22Rv1 (cell line): ENCODE measurements at regions not wholly inside any gene's neighbourhood (a gene's known extent, or its start where the extent isn't known, plus 50 kb on each side); places are given as distances from the start of the nearest gene placed in this dataset.

ENCODE experiments used
- ZFX ChIP-seq: fragments of 450-650 bp; IDR thresholded peaks from 2 replicates; pipeline ENCODE4 v1.6.1; 2017; ENCODE audit warnings: antibody characterized with exemption, borderline replicate concordance
- TF ChIP-seq, protein P1 (sequence below): fragments of 450-650 bp; IDR thresholded peaks from 2 replicates; pipeline ENCODE4 v1.5.1; 2017; ENCODE audit warnings: mild to moderate bottlenecking

DNA sequence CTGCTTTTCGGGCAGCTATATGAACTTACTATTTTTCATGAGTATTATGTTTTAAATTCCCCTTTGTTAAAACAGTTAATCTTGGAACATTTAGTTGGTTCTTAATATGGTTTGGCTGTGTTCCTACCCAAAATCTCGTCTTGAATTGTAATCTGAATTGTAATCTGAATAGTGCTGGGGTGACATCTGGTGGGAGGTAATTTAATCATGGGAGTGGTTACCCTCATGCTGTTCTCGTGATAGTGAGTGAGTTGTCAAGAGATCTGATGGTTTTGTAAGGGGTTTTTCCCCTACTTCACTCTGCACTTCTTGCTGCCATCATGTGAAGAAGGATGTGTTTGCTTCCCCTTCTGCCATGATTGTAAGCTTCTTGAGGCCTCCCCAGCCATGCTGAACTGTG, 305.4 kb upstream of the MAP3K7 start:
- TF ChIP-seq, protein P1, sequence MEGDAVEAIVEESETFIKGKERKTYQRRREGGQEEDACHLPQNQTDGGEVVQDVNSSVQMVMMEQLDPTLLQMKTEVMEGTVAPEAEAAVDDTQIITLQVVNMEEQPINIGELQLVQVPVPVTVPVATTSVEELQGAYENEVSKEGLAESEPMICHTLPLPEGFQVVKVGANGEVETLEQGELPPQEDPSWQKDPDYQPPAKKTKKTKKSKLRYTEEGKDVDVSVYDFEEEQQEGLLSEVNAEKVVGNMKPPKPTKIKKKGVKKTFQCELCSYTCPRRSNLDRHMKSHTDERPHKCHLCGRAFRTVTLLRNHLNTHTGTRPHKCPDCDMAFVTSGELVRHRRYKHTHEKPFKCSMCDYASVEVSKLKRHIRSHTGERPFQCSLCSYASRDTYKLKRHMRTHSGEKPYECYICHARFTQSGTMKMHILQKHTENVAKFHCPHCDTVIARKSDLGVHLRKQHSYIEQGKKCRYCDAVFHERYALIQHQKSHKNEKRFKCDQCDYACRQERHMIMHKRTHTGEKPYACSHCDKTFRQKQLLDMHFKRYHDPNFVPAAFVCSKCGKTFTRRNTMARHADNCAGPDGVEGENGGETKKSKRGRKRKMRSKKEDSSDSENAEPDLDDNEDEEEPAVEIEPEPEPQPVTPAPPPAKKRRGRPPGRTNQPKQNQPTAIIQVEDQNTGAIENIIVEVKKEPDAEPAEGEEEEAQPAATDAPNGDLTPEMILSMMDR: no peak
- TF ChIP-seq ZFX: no peak
